NCI-H2171 treated with DMSO at 0.1 percent for 48 hours (cell line): ENCODE measurements at regions not wholly inside any gene's neighbourhood (a gene's known extent, or its start where the extent isn't known, plus 50 kb on each side); places are given as distances from the start of the nearest gene placed in this dataset.
"Not testable (repeated sequence)": the region's sequence is repeated elsewhere in the genome, so short reads cannot be mapped to it uniquely, and the experiment has no call there.

Source experiments
- DNase-seq: peaks from one replicate; lab custom pipeline; 2025; lab: John Stamatoyannopoulos, UW

DNA sequence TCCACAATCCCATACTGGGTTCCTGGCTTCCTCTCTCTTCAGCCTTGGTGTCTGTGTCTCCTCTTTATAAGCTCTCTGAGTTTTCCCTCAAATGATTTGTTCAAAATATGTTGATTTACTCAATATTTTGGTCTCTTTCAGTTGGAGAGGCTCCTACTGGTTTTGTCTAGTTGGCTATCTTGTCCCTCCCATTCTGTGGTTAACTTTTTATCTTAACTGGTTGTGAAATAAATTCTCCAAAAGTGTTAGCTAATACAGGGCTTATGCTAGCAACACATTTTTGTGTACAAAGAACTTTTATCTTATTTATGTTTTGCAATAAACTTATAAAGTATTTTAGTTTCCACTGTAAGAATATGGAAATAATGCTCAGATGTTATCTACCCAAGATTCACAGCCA is 200.9 kb downstream of the AASDHPPT start:
- no peak for DNase-seq

DNA sequence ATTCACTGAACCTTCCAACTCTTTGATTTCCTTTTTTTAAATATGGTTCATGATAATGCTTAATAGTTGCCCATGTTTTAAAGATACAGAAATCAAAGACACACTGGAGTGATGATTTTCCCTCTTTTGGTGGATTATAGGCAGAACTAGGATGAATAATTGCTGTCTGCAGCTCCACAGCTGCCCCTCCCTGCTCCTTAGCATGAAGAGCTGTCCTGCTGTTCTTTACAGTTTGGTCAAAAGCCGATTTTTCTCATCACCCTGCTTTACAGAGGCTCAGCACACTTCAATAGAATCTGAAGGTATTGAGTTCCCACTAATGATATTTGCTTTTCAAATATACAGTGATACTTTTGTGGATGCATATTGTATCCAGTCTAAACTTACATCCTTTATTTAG is 202.6 kb downstream of the AASDHPPT start:
- no peak for DNase-seq

DNA sequence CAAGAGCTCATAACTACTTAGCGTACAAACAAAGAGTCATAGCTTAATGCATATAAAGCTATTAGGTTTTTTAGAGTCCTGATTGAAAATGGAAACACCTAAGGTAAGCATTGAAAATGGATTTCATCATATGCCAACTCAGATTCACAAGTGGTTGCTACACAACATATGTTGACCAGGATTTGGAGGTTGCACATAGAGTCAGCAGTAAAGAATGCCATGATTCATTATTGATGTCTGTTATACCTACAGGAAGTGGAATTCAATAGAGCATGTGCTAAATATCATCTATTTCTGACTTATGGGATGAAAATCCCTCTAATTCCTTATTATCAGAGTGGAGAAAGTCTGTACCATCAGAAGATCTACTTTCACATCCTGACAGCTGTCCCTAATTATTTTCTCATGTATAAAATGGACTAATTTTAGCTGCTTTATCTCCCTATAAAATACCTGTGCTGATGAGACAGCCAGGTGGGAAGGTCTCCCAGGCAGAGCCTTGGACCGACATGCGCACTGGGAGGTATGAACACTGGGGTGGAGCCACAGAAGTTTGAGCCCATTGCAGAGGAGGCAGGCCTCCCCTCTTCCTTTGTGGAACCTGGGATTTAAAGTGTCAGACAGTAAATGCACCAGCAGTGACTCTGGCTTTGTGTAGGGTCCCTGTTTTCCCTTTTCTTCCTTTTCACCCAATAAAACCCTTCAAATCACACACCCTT is 204.2 kb downstream of the AASDHPPT start:
- no peak for DNase-seq

DNA sequence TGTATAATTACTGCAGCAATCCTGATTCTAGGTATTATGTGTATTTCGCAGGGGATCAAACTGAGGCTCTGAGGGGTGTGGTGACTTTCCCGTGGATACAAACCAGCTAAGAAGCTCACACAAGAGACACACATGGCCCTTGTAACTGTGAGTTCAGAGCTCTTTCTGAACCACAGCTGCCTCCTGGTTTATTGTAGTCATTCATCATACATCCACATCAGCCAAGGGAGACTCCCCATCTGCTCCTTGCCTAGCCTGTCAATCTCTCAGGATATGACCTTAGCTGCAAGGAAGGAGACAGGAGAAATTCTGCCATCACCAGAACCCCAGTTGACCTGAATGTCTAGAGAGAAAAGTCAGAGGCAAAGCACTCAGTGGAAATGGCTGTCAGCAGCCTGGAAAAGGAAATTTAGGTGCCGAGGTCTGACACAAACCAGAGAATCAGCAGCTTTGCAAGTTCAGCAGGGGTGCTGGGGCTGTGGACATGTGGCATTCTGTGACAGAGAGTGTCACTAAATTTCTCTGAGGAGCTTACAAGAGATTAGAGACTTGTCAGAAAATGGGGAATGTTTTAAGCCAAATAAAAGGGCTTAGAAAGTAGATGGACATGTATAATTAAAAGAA is 209.5 kb downstream of the AASDHPPT start:
- peak; percentile 57 for DNase-seq

DNA sequence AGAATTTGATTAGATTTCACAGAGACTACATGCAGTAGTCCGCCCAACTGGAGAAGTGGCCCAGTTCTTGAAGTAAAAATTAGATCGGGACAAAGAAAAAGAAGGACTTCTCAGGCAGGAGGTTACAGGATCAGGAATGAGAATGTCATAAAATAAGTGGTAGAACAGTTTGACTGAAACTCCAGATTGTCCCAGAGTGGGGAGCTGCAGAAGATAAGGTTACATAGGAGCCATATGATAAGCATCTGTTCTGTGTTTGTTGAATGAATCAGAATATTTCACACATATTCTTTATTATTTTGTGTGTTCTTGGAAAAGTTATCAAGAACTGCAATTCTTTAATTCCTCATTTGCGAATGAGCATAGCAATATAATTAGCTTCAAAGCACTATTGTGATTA is 210.6 kb downstream of the AASDHPPT start:
- peak; percentile 69 for DNase-seq

DNA sequence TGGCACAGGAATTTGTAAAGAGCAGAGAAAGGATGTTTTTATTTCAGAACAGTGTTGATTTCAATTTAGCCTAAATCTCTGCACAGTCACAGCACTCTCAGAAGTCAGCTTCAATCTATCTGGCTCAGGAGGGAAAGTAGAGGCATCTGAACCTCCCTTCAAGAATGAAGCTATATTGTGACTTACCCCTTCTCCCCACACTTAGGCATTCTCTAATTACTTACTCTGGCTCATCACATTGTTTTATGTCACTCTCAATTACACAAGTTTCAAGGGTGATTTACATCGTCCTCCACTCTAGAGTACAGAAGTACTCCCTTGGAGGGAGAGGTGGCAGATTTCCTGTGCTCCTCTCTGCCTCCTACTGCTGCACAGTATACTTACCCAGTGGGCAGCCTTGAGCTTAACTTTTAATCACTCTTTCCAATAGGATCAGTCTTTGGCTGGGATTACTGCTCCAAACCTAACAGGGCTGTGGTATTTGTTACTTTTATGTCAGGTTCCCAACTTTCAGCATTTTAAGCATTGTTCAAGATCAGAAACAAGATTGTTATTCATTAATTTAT is 211.4 kb downstream of the AASDHPPT start:
- DNase-seq, result peak; percentile 9

DNA sequence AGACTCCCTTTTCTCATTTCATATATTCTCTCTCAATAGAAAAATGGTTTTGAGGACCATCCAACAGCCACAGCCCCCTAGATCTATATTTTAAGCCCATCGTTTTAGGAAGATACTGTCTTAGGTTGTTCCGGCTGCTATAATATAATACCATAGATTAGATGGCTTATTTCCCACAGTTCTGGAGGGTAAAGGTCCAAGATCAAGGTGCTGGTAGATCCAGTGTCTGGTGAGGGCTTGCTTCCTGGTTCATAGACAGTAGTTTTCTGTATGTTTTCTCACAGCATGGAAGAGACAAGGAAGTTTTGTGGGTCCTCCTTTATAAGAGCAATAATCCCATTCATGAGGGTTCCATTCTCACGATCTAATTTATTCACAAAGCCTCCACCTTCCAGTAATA is 215.1 kb downstream of the AASDHPPT start:
- DNase-seq, result no peak

DNA sequence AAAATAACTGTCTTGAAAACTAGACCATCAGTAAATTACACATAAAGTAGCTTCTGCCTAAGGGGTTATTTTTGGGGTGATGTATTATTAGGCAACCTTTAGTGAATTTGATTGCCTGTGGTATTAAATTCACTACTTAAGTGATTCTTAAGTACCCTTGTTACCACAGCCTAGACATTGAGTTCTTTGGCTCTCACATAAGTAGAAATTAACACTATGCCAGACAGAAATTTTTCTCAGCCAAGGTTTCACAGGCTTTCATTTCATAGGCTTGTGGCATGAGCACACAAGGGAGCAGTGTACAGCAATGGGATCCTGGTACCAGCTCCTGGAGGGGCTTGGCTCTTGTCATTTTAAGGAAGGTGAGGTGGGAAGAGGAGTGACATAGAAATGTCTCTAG is 218.5 kb downstream of the AASDHPPT start:
- DNase-seq, result no peak

DNA sequence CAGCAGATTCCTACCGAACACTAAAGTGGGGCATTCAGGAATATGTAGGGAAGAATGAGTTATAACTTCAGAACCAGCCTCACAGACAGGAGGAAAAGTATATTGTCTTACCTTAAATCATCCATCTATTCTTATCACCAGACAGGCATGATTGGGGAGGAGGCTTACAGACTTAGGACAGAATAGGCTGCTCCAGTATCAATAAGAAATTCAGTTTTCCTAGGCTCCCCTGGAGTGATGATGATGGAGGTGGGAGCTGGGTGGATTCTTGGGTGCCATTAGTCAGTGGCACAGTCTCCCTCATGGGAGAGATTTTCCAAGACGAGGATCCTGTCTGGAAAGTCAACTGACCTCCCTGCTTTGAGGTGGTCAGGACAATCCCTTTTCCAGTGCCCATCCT is 225.0 kb downstream of the AASDHPPT start:
- DNase-seq, result no peak

DNA sequence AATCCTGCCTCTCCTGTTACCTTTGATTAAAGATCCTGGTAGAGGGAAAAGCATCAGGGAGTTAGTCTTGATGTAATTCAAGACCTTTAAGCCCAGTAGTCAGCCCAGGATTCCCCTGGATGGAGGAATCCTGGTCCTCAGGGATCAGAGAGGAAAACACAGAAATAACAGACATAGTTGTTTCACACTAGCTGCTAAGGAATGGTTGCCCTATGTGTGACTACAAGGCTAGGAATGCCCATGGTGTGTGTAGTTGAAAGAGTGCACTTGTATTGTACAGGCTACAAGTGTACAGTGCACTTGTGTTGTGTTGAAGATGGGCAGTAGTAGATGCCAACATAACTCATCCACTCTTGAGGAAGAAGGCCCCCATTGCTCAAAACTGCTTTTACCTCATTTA is 226.8 kb downstream of the AASDHPPT start:
- no peak for DNase-seq

DNA sequence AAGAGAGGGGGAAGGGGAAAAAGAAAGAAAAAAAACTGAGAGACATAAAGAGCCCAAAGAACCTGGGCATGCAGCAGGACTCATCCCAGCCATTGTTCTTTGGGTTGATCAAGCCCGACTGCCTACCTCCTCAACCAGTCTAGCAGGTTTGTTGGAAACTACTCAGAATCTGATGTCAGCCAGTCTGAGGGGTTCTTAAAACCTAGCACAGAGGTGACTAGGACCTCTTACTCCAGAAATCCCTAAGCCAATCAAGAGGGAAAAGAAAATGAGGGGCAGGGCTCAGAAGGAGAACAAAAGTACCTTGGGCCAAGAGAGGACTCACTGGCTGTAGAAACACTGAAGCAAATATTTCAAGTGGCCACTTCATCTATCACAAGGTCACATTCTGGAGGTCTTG is 228.0 kb downstream of the AASDHPPT start:
- DNase-seq, result no peak

DNA sequence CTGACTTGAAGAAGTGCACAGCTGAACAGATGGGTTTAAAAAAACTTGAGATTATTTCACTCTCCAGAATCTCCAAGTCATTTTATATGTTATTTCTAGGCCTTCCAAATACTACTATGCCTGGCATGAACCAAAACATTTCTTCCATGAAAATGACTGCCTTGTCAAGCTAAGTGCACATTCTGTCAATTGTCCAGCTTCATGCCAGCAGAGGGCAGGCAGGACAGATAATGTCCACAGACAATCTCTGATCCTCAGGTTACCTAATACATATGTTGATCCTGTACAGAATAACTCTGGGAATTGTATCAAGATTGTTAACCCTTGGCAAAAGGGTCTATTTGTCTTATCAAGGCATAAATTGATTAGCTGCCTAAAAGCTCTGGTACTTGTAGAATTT is 229.5 kb downstream of the AASDHPPT start:
- DNase-seq, result no peak

DNA sequence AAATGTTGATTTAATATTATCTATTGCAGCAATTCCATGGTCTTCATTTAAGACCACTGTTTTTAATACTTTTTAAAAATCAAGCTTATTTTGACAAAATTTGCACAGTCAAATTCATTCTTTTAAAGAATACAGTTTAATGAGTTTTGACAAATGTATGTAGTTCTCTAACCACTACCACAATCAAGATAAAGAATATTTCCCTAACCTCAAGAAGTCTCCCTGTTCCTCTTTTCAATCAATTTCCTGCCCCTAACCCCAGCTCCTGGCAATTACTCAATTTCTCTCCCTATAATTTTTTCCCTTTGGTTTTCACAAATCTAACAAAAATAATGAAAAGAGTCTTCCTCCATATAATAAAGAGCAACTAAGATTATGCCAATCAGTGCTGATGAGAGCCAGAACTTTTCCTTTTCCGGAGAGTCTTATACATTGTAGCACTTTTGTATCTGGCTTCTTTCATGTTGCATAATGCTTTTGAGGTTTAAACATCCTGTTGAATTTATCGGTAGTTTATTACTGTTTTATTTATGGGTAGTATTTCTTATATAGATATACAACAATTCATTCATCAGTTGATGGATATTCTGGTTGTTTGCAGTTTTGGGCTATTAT is 231.7 kb downstream of the AASDHPPT start:
- no peak for DNase-seq

DNA sequence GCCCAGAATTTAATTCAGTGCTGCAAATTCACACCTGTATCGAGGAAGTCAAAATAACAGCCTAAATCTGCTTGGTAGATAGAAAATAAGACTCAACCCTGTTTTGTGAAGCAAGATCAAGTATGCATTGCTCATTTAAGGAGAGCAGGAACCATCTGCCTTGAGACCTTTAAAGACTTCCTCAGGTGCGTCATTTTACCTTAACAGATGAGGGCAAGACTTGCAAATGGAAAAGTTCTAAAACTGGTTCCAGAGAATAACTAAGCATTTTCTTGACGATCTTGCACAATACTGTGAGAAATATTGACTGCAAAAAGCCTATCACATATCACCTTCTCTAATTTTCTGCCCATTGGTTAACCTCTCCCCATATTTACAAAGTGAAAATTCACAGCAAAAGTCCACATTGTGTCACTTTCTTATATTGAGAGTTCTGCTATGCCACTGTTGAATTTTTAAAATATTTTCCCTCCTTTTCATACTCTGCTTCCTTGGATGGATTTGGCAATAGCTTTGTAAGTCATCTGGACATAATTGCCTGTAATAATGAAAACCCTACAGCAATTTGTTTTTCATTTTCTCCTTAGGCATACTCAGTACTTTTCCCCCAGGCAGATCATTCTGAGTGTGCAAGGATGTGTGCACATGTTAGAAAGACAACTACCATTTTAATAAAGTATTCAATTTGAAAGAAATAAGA is 234.2 kb downstream of the AASDHPPT start:
- DNase-seq, result no peak

DNA sequence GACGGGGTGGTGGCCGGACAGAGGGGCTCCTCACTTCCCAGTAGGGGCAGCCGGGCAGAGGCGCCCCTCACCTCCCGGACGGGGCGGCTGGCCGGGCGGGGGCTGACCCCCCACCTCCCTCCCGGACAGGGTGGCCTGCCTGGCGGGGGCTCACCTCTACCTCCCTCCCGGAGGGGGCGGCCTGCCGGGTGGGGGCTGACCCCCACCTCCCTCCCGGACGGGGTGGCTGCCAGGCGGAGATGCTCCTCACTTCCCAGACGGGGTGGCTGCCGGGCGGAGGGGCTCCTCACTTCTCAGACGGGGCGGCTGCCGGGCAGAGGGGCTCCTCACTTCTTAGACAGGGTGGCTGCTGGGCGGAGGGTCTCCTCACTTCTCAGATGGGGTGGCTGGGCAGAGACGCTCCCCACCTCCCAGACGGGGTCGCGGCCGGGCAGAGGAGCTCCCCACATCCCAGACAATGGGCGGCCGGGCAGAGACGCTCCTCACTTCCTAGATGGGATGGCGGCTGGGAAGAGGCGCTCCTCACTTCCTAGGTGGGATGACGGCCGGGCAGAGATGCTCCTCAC is 239.8 kb downstream of the AASDHPPT start:
- not testable (repeated sequence) for DNase-seq

DNA sequence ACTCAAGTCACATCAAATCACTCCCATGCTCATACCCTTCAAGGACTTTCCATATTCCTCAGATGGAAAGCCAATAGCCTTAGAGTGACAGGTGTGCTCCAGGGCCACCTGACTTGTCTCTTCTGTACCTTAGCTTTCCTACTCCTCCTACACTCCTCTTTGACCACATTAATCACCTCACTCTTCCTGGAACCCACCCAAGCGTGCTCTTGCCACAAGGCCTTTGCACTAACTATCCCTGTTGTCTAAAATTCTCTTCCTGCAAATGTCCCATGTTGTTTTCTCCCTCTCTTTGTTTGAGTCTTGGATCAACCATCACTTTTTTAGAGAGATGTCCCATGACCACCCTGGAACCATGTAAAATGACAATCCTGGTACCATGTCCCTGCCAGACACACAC is 244.1 kb downstream of the AASDHPPT start:
- DNase-seq, result no peak

DNA sequence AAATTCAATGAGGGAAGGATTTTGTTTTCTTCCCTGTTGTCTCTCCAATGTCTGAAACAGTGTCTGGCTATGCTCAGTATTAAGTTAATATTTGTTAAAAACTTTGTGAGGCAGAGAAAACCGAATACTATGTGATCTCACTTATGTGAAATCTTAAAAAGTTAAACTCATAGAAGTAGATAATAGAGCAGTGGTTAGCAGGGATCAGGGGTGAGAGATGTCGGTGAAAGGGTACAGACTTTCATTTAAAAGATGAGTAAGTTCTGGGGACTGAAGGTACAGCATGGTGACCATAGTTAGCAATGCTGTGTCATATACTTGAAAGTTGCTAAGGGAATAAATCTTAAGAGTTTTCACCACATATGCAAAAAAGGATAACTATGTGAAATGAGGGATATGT is 244.6 kb downstream of the AASDHPPT start:
- no peak for DNase-seq

DNA sequence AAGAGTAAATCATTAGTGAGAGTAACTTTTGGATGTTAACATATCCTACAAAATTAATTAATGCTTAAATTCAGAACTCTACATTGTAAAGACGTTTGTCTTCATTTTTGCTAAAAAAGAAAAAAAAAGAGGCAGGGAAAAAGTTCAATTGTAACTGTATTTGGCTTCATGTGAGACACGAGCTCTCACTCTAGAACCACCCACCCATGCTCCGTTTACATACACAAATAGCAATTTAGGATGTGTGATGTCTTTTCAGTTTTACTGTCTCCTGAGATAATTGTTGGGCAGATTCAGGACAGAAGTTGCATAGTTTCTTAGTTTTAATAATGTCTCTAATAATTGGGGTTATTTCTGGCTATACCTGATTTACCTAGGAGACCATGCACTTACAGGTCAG is 248.6 kb downstream of the AASDHPPT start:
- no peak for DNase-seq

DNA sequence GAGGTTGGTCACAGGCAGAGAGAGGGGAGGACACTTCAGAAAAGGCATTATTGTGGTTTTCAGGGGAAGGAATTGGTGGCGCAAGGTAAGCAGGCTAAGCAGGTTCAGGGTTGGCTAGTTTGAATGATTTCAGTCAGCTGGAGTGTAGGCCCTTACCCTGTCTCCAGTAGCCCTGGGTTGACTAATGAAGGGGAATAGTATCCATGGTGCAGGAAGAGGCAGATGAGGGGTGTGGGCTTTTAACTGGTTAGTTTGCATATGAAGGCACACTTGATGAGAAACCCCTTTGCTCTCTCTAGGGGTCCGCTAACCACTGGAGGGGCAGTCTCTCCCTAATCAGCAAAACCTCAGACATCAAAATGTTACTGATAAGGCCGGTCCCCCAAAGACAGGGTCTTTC is 249.7 kb downstream of the AASDHPPT start:
- DNase-seq, result no peak

DNA sequence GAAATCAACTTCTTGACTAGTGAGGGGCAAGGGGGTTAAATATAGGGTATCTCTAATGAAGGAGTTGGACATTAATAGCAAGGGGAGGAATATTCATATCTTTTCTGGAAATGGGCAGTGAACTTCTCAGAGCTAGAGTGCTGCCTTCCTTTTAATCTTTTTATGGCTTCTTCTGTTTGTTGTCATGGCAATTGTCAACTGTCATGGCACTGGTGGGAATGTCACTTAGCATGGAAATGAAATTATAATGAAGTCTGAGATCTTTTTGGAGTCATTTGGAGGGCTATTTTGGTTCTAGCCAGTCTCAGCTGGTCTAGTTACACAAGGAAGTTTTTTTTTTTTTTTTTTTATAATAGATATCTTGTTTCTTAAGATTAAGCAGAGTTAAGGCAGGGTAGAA is 250.2 kb downstream of the AASDHPPT start:
- no peak for DNase-seq

DNA sequence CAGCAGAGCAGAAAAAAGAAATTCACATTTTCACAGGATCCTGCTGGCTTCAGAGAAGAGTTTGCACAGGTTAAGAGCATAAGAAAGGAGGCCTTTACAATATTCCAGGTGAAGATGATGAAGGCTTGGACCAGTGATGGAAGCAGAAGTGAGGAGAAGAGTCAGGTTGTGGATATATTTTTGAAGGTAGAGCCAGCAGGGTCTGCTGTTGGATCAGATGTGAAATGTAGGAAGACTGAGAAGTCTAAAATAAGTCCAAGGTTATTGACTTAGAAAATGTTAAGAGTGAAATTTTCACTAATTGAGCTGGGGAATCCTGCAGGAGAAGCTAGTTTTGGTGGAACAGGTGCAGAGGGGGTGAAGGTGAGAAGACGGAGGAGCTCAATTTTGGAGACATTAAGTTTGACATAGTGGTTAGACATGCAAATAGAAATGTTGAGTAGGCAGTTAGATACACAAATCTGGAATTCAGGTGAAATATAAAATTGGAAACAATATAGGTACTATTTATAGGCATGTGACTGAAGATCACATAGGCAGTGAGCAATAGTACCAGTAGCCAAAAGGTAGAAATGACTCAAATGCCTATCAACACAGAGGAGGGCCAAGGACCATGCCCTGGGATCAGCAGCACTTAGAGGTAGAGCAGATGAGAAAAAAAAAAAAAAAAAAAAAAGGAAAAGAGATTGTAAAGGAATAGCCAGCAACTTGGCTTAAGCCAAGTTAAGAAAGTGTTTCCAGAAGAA is 252.0 kb downstream of the AASDHPPT start:
- DNase-seq, result no peak

DNA sequence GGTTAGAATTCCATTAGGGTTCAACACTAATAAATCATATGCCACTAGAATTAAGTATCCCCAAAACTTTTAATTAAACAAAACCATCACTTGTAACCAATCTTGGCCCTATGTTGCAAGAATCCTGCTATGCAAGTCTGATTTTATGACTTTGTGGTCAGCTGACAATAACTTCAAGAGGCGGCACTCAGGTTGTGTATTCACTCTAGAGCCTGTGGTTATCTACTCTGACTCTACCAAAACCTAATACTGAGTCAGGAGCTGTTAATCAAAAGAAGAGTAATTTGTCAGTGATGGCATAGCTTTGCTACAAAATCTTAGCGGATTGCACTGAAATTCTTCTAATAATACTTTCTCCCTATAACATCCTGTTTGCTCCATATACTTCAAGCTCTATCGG is 253.7 kb downstream of the AASDHPPT start:
- DNase-seq, result no peak
